MM.1S (cell line): ENCODE measurements at regions not wholly inside any gene's neighbourhood (a gene's known extent, or its start where the extent isn't known, plus 50 kb on each side); places are given as distances from the start of the nearest gene placed in this dataset.

ENCODE experiments used
- CTCF ChIP-seq: fragments of 300-600 bp; sonication (generic); IDR thresholded peaks from 2 replicates; pipeline ENCODE4 v1.5.1; 2016; ENCODE audit warnings: antibody characterized with exemption, low read length, mixed read lengths
- EZH2 ChIP-seq: fragments of 300-600 bp; sonication (generic); optimal IDR thresholded peaks from 2 replicates; pipeline ENCODE3; 2017; ENCODE audit warnings: low read depth, mild to moderate bottlenecking, antibody characterized with exemption, low read length, mixed read lengths
- EZH2phosphoT487 ChIP-seq: fragments of 300-600 bp; sonication (generic); IDR thresholded peaks from 2 replicates; pipeline ENCODE4 v1.6.1; 2018; ENCODE audit warnings: antibody characterized with exemption, low read length

- TF ChIP-seq CTCF (no peak), EZH2 (no peak), EZH2phosphoT487 (no peak)
Measured at GRCh38 chr1:78388275-78388674, 102.5 kb upstream of the PTGFR start.
